IPS-NIHi11 (cell line): ENCODE measurements at regions not wholly inside any gene's neighbourhood (a gene's known extent, or its start where the extent isn't known, plus 50 kb on each side); places are given as distances from the start of the nearest gene placed in this dataset.
"Not testable (repeated sequence)": the region's sequence is repeated elsewhere in the genome, so short reads cannot be mapped to it uniquely, and the experiment has no call there.

Experiments used
- DNase-seq: peaks from one replicate; pipeline ENCODE4 v3.0.0; 2012; ENCODE audit warnings: mixed read lengths, low spot score

DNA sequence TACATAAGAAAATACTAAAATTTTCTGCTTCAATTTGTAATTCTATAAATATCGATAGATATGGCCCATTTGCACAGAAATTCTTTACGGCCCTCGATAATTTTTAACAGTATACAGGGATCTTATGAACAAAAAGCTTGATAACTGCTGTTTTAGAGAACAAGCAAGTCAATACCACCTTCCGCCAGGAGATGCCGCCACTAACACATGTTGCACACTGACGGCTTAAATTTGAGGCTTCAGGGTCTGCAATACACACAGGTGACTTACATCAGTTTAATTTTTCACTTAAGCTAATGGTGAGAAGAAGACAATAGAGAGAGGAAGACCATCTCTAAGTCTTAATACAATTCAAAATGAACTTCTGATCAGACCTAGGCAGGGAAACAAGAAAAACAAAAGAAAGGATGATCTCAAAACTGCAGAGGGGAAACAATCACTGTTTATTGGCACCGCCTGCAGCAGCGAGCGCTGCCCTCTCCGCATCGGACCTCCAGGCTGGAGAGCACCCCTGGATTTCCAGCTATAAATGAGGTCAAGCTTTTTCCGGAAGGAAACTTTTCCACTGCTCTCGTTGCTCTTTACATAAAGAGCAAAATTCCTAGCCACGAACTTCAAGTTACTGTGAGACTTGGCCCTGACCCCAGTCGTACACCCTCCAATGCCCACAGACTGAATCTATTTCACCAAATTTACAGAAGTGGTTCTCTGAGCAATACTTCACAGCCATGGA is 53.9 kb downstream of the OTOR start:
- DNase-seq = peak; percentile 56

DNA sequence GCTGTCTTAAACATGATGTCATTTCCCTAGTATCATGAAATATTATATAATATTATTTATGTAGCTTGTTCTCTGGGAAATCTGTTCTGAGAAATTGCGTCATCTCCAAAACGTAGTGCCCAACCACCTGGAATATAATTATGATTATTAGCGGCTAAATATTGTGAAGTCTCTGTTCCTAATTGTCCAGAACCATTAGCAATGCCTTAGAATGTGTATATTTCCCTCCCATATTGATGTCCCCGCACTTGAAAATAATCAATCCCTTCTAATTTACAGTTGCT is 54.4 kb downstream of the OTOR start:
- DNase-seq = no peak

DNA sequence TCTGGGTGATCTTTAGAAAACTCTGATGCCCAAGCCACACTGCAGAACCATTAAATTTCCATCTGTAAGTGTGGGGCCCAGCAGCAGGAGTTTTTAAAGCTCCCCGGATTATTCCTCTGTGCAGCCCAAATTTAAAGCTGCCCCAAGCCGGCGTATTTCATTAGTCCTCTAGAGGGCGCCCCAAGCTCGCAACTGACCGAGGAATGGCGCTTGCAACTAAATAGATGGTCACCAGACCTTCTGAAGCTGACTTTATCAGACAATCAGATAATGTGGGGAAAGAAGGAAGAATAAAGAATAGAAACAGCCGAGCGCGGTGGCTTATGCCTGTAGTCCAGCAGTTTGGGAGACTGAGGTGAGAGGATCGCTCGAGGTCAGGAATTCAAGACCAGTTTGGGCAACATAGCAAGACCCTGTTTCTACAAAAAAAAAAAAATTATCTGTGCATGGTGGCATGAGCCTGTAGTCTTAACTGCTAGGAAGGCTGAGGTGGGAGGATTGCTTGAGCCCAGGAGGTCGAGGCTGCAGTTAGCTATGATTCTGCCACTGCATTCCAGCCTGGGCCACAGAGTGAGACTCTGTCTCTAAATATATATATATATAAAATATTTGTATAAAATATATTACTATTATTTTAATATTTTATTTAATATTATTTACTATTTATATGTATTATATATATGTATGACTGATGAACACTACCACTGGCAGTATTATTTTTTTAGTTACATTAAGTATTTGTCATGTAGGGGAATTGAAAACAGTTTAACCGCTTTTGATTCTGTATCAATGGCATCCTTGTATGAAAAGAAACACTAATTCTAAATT is 56.0 kb downstream of the OTOR start:
- DNase-seq = peak; percentile 67

DNA sequence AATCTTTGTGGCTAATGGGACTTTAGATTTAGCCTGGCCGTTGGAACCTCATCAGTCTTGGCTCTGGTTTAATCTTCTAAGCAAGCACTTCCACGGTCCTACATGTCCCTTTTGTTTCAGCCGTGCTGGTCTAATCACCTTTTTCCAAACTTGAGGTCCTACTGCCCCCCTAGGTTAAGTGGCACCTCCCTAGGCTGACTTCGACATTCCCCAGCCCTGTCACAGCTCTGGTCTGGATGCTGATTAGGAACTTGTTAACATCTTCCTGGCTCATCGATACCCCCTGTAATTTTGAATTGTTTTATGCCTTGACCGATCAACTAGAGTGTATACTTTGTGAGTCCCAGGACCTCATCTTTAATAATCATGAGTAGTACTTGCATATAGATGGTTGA is 56.6 kb downstream of the OTOR start:
- no peak for DNase-seq

DNA sequence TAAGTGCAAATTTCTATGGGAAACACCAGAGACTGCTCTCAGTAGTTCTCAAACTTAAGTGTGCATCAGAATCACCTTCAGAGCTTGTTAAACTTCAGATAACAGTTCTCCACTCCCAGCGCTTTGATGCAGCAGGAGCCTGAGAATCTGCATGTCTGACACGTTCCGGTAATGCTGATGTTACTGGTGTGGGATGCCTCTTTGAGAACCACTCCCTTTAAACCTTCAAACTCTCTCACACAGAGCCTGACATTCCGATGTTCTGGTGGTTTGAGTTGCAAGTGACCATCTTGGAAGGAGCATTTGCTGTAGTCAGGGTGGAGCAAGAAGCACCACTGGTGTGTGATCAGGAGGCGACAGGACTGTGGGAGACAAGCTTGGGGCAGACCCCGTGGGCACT is 57.9 kb downstream of the OTOR start:
- no peak for DNase-seq

DNA sequence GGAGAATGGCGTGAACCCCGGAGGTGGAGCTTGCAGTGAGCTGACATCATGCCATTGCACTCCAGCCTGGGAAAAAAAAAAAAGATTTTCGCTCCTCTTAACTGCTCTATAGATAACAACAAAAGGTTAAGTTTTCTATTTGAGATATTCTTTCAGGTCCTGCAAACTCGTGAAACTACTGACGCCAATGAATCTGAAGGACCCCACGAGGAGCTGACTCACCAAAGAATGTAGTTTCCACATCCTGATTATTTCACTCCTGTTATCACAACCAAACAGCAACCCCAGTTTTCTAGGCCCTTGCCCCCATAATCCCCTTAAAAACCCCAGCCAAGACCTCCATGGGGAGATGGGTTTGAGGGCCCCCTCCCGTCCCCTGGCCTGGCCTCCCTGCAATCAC is 58.7 kb downstream of the OTOR start:
- no peak for DNase-seq

DNA sequence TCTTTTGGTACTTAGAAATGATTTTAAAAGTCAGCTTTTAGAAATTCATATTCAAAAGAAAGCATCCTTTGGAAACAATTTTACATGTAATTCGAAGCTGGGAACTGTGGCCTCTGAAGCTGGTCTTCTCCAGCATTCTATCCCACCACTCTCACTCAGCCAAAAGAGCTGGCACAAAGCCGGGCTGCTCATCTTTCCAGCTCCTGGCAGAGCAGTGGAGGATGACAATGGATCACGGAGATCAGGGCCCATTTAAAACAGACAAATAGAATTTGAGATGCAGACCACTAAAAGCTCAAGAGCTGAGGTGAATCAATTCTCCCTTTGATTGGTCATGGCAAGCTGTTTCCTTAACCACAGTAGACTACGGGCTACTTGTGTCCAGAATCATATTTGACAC is 60.6 kb downstream of the OTOR start:
- DNase-seq = no peak

DNA sequence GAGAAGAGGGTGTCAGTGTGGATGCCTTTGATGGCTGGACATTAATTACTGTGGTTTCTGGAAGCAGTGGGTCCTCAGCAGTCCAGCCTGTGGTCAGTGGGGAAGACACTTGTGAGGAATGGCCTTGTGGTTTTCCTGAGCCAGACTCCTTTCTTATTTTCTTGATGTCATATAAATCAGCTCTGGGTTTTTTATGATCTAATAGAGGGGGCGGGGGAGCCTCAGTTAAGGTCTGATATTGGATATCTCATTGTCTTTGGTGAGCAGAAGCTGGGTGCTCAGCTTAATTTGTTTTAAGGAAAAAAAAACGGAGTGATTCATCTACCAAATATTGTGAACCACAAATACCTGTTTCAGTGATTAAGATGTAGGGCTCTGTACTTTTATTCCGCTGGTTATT is 62.1 kb downstream of the OTOR start:
- DNase-seq = no peak

DNA sequence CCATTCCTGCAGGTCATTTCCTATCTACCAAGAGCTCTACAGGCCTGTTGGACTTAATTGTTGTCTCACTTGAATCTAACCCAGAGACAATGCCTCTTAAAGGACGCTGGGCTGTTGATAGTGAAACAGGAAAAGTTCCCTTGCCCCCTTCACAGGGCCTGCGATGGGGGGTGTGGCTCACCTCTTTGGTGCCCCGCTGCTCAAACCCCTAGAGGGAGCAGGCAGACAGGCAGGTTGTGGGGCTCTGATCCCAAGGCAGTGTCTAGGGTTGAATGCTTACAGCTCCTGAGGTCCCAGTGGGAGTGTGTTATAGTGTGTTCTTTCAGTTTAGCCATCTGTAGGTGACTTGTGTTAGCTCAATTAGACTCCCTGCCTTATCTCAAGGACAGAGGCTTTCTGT is 68.0 kb downstream of the OTOR start:
- no peak for DNase-seq

DNA sequence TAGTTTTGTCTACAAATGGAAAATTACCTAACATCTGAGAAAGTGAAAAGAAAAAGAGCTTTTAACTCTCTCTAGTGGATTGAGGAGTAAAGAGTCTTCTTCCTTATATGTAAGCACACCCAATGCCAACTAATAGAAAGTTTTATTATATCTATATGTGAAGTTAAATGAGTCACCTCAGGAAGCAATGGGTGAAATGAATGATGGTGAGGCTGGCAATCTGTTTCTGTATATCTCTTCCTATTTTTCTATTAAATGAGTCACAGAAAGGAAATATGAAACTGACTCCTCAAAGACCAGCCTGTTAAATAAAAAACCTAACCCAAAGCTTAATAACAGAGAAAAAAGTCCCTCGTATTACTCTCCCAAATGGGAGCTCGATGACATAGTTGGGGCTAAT is 71.3 kb downstream of the OTOR start:
- no peak for DNase-seq

DNA sequence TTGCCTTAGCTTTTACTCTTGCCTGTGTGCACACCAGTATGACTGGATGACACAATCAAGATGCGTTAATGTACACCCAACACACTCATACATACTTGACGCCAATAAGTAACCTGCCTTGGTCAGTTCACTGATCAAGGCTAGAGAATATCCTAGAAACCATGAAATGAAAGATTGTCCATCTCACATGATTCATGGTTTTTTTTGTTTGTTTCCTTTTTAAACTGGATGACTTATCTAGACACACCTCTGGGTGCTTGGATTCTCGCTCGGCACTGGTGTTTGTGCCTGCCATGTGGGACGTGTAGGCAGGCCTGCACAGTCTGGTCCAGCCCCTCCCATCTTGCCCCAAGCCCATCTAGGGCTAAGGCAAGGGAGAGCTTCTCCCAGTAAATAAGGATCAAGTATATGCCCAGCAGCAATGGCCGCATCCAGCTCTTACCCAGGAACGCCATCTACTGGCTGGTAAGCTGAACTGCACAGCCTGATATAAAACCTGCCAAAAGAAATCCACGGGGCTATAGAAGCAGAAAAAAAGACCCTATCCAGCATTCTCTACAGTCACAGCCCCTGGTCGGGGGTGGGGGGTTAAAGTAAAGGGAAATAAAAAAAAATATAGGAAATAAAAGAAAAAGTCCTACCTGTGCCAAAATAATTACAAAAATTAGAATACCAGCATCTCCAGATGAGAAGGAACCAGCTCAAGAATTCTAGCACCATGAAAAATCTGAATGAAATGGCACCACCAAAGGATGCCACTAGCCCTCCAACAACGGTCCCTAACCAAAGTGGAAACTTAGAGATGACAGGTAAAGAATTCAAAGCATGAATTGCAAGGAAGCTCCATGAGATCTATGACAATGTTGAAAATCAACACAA is 73.3 kb downstream of the OTOR start:
- DNase-seq = peak; percentile 68

DNA sequence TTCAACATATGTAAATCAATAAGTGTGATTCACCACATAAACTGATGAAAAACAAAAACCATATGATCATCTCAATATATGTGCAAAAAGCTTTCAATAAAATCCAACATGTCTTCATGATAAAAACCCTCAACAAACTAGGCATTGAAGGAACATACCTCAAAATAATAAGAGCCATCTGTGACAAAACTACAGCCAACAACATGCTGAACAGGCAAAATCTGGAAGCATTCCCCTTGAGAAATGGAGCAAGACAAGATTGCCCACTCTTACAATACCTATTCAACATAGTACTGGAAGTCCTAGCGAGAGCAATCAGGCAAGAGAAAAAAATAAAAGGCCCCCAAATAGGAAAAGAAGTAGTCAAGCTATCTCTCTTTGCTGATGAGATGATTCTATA is 76.5 kb downstream of the OTOR start:
- DNase-seq = no peak

DNA sequence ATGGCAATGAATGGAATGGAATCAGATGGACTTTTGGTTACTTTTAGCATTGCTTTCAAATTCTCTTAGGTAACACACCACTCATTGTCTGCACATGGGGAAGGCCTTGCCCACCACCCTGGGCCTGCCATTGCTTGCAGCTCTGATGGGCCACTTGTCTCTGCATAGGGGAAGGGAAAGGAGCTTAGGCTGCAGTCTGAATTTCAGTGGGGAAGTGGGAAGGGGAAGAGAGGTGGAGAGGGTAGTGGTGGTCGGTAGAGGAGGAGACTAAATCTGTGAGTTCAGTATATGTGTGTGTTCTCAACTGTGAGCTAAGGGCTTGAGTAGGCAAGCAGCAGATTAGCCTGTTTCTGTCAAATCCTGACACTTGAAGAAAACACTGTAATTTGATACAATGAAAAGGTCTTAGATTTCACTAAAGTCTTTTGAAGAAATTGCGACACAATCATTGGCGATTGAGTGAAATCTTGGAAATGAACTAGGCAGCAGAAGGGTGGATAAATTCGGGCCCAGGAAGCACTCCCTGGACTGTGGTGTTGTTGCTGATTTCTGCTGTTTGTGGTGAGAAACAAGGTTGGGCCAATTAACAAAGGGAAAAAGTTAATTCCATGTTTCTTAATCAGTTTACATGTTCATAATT is 80.6 kb downstream of the OTOR start:
- DNase-seq = no peak

DNA sequence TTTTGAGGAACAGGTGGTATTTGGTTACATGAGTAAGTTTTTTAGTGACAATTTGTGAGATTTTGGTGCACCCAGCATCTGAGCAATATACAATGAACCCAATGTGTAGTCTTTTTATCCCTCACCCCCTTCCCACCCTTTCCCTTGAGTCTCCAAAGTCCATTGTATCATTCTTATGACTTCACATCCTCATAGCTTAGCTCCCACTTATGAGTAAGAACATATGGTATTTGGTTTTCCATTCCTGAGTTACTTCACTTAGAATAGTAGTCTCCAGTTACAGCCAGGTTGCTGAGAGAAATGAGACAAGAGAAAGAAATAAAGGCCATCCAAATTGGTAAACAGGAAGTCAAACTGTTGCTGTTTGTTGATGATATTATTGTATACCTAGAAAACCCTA is 87.5 kb downstream of the OTOR start:
- DNase-seq = not testable (repeated sequence)

DNA sequence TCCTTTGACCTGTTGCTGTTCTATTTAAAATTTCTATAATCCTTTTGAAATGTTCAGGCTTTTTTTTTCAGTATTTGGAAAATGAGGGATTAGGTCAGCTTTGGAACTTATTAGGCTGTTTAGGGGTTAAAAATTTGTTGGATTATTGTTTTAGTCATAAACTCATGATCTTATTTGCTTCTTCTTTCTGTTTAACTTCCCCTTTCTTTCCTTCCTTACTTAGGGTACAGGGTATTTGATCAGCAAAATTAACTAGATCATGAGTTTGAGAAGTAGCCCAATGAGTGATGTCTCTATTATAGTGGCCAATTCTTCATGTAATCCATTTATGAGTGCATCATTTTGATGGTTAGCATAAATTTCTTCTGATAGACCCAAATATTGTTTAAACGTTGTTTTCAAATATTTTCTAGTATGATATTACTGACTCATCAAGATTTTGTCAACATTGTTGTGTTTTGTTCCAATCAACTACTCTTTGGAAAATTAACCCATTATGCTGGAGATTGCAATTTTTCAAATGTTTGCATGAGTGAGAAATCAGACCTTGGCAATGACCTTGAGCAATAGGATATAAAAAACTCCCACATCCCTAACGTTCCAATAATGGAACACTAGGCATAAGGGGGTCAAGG is 94.4 kb downstream of the OTOR start:
- DNase-seq = no peak

DNA sequence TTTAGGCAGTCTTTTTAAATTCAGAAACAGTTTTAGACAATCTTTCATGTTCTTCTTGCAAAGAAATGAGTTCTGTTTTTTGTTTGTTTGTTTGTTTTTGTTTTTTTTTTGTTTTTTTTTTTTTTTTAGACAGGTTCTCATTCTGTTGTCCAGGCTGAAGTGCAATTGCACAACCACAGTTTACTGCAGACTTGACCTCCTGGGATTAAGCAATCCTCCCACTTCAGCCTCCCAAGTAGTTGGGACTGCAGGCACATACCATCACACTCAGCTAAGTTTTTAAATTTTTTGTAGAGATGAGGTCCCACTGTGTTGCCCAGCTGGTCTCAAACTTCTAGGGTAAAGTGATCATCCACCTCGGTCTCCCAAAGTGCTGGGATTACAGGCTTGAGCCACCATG is 96.2 kb downstream of the OTOR start:
- DNase-seq = no peak

DNA sequence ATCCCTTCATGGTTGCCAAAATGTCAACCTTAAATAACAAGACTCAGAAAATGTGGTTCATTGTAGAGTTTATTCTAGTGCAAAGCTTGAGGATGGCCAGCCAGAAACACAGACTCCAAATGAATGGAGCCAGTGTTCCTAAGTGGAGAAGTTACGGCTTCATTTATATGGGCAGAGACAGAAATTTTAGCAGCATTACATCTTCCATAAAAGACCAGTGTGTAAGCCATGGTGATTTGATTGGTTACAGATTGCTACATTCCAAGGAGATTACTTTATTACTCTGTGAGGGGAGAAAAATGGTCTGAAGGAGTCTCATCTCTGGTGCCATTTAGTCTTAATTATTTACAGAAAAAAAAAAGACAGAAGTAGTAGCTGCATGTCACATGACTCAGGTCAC is 97.8 kb downstream of the OTOR start:
- DNase-seq = no peak

DNA sequence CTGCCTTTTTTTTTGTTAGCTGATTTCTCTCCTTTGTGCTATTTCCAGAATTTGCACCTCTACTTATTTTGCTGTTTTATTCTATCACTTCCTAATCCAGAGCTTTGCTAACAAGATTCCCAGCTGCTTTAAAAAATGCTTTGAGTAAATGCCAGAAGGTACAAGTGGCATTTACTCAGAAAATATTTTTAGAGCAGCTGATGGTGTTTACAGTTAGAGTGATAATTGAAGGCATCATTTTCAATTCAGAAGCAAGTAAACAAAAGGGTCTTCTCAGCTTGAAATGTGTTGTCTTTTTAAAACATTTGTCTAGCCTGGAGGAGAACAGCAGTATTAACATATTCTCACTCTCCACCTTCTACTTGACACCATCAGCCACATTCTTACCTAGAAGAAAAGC is 99.9 kb downstream of the OTOR start:
- DNase-seq = no peak

DNA sequence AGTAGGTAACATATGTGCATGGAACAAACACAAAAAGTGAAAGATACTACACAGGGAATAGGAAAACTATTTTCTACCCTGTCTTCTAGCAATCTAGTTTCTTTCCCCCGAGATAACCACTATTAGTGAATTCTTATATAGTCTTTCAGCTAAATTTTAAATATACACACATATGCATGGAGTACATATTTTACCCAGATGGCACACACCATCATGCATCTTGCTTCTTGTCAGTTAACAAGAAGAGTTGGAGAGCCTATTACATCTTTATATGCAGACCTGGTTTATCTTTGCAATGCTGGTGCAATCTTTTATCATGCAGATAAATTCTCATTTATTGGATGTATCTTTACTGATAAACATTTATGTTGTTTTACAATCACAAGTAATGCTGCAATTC is 100.4 kb downstream of the OTOR start:
- no peak for DNase-seq

DNA sequence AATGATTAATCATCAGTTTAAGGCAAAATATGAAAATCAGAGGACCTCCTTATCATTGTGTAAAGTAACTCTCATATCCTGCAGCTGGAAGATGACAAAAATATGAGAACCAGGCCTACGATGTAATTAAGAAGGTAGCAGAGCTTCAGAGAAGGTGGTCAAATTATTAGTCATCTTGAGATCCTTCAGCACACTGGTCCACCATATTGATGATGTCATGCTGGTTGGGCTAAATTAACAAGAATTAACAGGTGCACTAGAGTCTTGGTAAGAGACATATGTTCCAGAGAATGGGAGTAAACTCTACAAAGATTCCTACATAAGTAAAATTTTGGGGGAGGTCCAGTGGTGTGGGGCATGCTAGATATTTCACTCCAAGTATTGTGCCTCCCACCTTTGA is 112.8 kb downstream of the OTOR start:
- DNase-seq = no peak

DNA sequence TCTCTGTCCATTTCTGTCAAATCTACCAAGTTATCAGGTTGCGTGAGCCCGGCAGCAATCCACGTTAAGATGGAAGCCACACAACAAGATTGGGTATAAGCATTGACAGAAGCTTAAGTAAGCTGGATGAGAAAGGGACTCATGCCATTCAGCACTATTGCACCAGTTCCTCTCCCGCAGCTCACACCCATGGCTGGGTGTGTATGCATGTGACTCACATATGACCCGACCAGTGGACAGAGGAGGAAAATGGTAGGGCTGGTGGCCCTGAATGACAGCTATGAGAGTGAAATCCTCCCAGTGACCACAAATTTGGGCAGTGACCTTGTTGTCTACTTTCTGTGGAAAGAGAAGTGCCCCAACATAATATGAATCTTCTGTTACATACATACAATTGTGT is 113.5 kb downstream of the OTOR start:
- no peak for DNase-seq

DNA sequence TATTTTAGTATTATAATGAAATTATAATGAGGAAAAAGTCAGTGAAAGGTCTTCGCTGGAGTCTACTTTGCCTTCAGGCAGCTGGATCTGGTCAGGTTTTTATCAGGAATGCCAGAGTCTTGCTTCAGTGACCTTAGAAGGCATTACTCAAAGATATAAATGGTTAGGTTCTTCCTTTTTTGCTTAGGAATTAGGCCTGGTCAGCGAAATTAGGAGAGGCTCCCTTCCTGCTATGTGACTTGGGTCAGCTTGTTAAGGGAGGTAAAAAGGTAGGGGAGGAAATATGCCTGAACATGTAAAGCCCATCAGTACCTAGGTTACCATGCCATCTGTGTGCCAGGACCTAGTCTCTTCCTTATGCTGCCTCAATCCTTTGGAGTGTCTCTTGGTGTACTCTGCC is 115.1 kb downstream of the OTOR start:
- no peak for DNase-seq
